ENCODE measurements at regions not wholly inside any gene's neighbourhood (a gene's known extent, or its start where the extent isn't known, plus 50 kb on each side); places are given as distances from the start of the nearest gene placed in this dataset.

DNA sequence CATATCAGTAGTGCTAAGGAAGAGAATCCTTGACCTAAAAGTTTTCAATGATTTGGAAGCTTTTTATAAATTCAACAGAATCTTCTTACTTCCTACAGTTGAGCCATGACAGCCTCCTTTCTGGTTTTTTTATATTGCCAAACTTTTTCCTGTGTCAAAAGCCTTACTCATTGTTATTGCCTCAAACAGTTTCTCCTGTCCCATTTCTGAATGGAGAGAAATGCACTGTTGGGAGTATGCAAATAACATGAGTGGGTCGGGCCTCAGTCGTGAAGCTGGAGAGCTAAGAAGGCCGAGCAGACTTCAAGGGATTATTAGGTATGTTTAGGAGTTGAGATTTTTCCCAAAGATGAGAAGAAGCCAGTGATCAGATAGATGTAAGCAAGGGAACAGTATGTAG is 766.4 kb upstream of the KLHL1 start:
- peak overlapping the region; percentile 62 to 67 for H3K27ac ChIP-seq (ENCODE audit: insufficient read depth in 1 of 2, low read depth in 1 of 2, low read length in 2 of 2, poor library complexity in 1 of 2, severe bottlenecking in 2 of 2)
- H3K36me3 ChIP-seq (ENCODE audit: control insufficient read depth in 4 of 4, insufficient read depth in 4 of 4, low read length in 3 of 4): no peaks in the 10 kb centered on the region
- H3K4me1 ChIP-seq (ENCODE audit: control extremely low read depth in 1 of 4, control insufficient read depth in 4 of 4, insufficient read depth in 4 of 4, low read length in 3 of 4): peaks cover 0 to 30% (median 7%) of the 10 kb centered on the region in 4 experiments
- H3K27me3 ChIP-seq (replicated peaks in 2 of 5; ENCODE audit: control insufficient read depth in 4 of 5, insufficient read depth in 5 of 5, low read length in 4 of 5): no peaks in the 10 kb centered on the region
- WGBS (ENCODE audit: insufficient coverage): 0% methylated on average over 2 of the region's 3 CpGs
- POLR2A ChIA-PET: no interaction called here
- peak overlapping the region in 1 of 7 experiments; percentile 6 for H3K4me3 ChIP-seq (ENCODE audit: control insufficient read depth in 1 of 7, extremely low read depth in 1 of 7, insufficient read depth in 4 of 7, low read depth in 2 of 7, low read length in 6 of 7)
- CTCF ChIA-PET: interaction anchor here (1.0 to 1.1 kb wide), 2 partner anchors 8 to 32 kb away, joined by 3 to 4 read pairs; no protein-coding TSS in a partner anchor
- peaks cover 0 to 4% (median 2%) of the 10 kb centered on the region in 5 experiments for H3K9me3 ChIP-seq (ENCODE audit: control extremely low read depth in 1 of 5, control insufficient read depth in 4 of 5, insufficient read depth in 2 of 5, low read depth in 1 of 5, low read length in 4 of 5)
- DNase-seq: peak; percentile 43 to 79 (median 69)

DNA sequence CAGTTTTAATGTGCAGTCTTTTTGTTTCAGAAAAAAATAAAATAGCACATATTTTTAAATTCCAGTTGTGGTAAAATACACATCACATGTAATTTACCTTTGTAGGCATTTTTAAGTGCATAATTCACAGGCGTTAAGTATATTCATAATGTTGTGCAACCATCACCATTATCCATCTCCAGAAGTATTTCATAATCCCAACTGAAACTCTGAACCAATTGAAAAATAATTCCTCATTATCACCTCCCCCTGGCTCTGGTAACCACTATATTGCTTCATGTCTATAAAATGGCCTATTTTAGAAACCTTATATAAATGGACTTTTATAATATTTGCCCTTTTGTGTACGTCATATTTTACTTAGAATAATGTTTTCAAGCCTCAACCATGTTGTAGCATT is 756.5 kb upstream of the KLHL1 start:
- peaks cover 0 to 11% (median 2%) of the 10 kb centered on the region in 5 experiments for H3K9me3 ChIP-seq (ENCODE audit: control extremely low read depth in 1 of 5, control insufficient read depth in 4 of 5, insufficient read depth in 2 of 5, low read depth in 1 of 5, low read length in 4 of 5)
- no peaks in the 10 kb centered on the region for H3K4me1 ChIP-seq (ENCODE audit: control extremely low read depth in 1 of 4, control insufficient read depth in 4 of 4, insufficient read depth in 4 of 4, low read length in 3 of 4)
- H3K36me3 ChIP-seq (ENCODE audit: control insufficient read depth in 4 of 4, insufficient read depth in 4 of 4, low read length in 3 of 4): no peaks in the 10 kb centered on the region
- DNase-seq: no peak
- 83% methylated on average over 1 of the region's 2 CpGs for WGBS (ENCODE audit: insufficient coverage)
- POLR2A ChIA-PET: no interaction called here
- H3K4me3 ChIP-seq (ENCODE audit: control insufficient read depth in 1 of 7, extremely low read depth in 1 of 7, insufficient read depth in 4 of 7, low read depth in 2 of 7, low read length in 6 of 7): no peak overlapping the region
- no peak overlapping the region for H3K27ac ChIP-seq (ENCODE audit: insufficient read depth in 1 of 2, low read depth in 1 of 2, low read length in 2 of 2, poor library complexity in 1 of 2, severe bottlenecking in 2 of 2)
- H3K27me3 ChIP-seq (replicated peaks in 2 of 5; ENCODE audit: control insufficient read depth in 4 of 5, insufficient read depth in 5 of 5, low read length in 4 of 5): no peaks in the 10 kb centered on the region
- CTCF ChIA-PET: no interaction called here

DNA sequence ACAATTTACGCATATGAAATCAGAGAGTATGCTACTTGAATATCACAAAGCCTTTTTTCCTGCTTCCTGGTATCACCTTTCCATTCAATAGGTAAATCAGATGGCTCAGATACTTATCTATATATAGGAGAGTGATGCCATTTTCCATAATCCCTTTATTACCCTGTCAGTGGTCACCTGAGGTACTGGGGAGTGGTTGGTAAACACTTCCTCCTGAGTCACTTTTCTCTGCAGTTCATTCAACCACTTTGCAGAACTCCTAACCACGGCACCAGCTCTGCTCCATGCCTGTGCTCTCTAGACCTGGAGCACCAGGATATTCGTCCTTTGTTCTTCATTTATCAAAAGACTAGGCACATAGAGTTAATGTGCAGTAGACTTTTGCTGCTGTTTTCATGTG is 748.5 kb upstream of the KLHL1 start:
- H3K4me1 ChIP-seq (ENCODE audit: control extremely low read depth in 1 of 4, control insufficient read depth in 4 of 4, insufficient read depth in 4 of 4, low read length in 3 of 4): peaks cover 0 to 7% (median 4%) of the 10 kb centered on the region in 4 experiments
- peaks cover 0 to 11% (median 2%) of the 10 kb centered on the region in 5 experiments for H3K9me3 ChIP-seq (ENCODE audit: control extremely low read depth in 1 of 5, control insufficient read depth in 4 of 5, insufficient read depth in 2 of 5, low read depth in 1 of 5, low read length in 4 of 5)
- no peak overlapping the region for H3K4me3 ChIP-seq (ENCODE audit: control insufficient read depth in 1 of 7, extremely low read depth in 1 of 7, insufficient read depth in 4 of 7, low read depth in 2 of 7, low read length in 6 of 7)
- H3K27ac ChIP-seq (ENCODE audit: insufficient read depth in 1 of 2, low read depth in 1 of 2, low read length in 2 of 2, poor library complexity in 1 of 2, severe bottlenecking in 2 of 2): no peak overlapping the region
- H3K36me3 ChIP-seq (ENCODE audit: control insufficient read depth in 4 of 4, insufficient read depth in 4 of 4, low read length in 3 of 4): no peaks in the 10 kb centered on the region
- no CpG with 5 or more reads among the region's 3 CpGs for WGBS (ENCODE audit: insufficient coverage)
- no peaks in the 10 kb centered on the region for H3K27me3 ChIP-seq (replicated peaks in 2 of 5; ENCODE audit: control insufficient read depth in 4 of 5, insufficient read depth in 5 of 5, low read length in 4 of 5)
- CTCF ChIA-PET: no interaction called here
- DNase-seq: peak in 2 of 3 donors; percentile 38 to 54
- POLR2A ChIA-PET: no interaction called here

DNA sequence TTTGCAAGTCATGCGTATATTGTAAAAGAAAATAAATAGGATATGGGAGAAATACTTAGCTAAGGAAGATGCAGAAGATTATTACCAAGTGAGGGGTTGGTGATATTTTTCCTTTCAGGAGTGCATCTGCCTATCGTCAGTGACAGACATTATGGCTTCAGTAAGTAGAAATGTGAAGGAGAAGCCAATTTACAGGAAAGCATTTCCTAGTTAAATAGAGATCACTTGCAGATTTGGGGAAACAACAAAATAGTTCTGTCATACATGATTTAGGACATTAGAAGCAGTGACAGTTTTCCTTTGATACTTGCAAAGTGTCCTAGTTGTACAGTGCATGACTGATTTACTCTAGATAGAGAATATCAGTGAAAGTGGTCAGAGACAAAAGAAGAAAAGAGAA is 747.8 kb upstream of the KLHL1 start:
- WGBS (ENCODE audit: insufficient coverage): 100% methylated on average over 2 of the region's 2 CpGs
- ChIA-PET POLR2A (no interaction called here), CTCF (no interaction called here)
- Histone ChIP-seq H3K27me3 (replicated peaks in 2 of 5; ENCODE audit: control insufficient read depth in 4 of 5, insufficient read depth in 5 of 5, low read length in 4 of 5) (no peaks in the 10 kb centered on the region), H3K4me1 (ENCODE audit: control extremely low read depth in 1 of 4, control insufficient read depth in 4 of 4, insufficient read depth in 4 of 4, low read length in 3 of 4) (peaks cover 0 to 7% (median 4%) of the 10 kb centered on the region in 4 experiments), H3K9me3 (ENCODE audit: control extremely low read depth in 1 of 5, control insufficient read depth in 4 of 5, insufficient read depth in 2 of 5, low read depth in 1 of 5, low read length in 4 of 5) (peaks cover 0 to 6% (median 0%) of the 10 kb centered on the region in 5 experiments), H3K36me3 (ENCODE audit: control insufficient read depth in 4 of 4, insufficient read depth in 4 of 4, low read length in 3 of 4) (no peaks in the 10 kb centered on the region), H3K4me3 (ENCODE audit: control insufficient read depth in 1 of 7, extremely low read depth in 1 of 7, insufficient read depth in 4 of 7, low read depth in 2 of 7, low read length in 6 of 7) (no peak overlapping the region), H3K27ac (ENCODE audit: insufficient read depth in 1 of 2, low read depth in 1 of 2, low read length in 2 of 2, poor library complexity in 1 of 2, severe bottlenecking in 2 of 2) (no peak overlapping the region)
- no peak for DNase-seq

DNA sequence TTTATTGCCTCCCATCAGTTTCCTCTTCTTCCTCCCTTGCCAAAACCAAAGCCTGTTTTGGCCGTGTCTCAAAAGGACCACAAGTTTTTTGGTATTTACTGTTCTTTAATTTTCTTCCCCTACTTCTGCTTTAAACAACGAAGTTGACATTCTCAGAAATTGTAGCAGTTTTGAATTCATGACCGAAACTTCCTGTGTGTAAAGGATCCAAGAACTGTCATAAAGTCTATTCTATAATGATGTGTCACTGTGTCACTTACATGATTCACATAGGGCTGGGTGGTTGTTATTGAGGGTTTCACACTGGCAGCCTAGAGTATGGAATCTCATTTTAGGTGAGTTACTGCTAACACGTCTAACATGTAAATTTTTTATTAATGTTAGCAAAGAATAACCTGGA is 741.0 kb upstream of the KLHL1 start:
- H3K27ac ChIP-seq (ENCODE audit: insufficient read depth in 1 of 2, low read depth in 1 of 2, low read length in 2 of 2, poor library complexity in 1 of 2, severe bottlenecking in 2 of 2): peak overlapping the region in 1 of 2 experiments; percentile 12
- ChIA-PET POLR2A (no interaction called here), CTCF (no interaction called here)
- peak in 2 of 3 donors; percentile 68 to 78 for DNase-seq
- no peaks in the 10 kb centered on the region for H3K9me3 ChIP-seq (ENCODE audit: control extremely low read depth in 1 of 5, control insufficient read depth in 4 of 5, insufficient read depth in 2 of 5, low read depth in 1 of 5, low read length in 4 of 5)
- no peak overlapping the region for H3K4me3 ChIP-seq (ENCODE audit: control insufficient read depth in 1 of 7, extremely low read depth in 1 of 7, insufficient read depth in 4 of 7, low read depth in 2 of 7, low read length in 6 of 7)
- H3K27me3 ChIP-seq (replicated peaks in 2 of 5; ENCODE audit: control insufficient read depth in 4 of 5, insufficient read depth in 5 of 5, low read length in 4 of 5): no peaks in the 10 kb centered on the region
- peaks cover 0 to 8% (median 3%) of the 10 kb centered on the region in 4 experiments for H3K4me1 ChIP-seq (ENCODE audit: control extremely low read depth in 1 of 4, control insufficient read depth in 4 of 4, insufficient read depth in 4 of 4, low read length in 3 of 4)
- no CpG with 5 or more reads among the region's 4 CpGs for WGBS (ENCODE audit: insufficient coverage)
- H3K36me3 ChIP-seq (ENCODE audit: control insufficient read depth in 4 of 4, insufficient read depth in 4 of 4, low read length in 3 of 4): no peaks in the 10 kb centered on the region

DNA sequence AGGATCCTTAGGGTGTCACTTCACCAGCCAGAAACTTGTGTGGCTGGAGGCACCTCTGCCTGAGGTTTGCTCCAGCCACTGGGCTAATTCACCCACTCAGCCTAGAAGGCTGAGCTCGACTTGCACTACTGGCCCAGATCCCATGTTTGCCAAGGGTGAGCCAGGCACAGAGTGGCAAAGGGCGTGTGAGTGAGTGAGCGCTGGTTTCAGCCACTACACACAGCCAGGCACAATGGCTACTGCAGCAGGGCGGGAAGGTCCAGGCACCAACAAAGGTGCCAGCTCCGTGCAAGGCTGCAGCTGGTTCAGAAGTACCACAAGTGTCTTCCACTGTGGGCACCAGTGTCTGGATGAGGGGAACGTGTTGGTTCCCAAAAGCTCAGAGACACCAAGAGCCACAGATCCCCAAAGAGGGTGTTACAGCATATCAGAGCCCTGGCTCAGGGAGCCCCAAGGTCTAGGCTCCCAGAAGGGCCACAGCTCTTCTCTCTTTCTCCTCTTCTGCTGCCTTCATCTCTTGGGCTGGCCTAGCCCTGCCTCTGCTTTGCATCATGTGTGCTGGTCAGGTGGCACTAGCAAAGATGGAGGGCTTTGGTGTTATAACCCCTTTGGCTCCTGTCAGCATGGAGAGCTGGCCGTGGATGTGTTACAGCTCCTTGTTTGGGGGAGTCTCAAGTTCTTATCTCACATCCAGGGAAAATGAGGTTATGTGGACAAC is 736.3 kb upstream of the KLHL1 start:
- Histone ChIP-seq H3K36me3 (ENCODE audit: control insufficient read depth in 4 of 4, insufficient read depth in 4 of 4, low read length in 3 of 4) (no peaks in the 10 kb centered on the region), H3K27me3 (replicated peaks in 2 of 5; ENCODE audit: control insufficient read depth in 4 of 5, insufficient read depth in 5 of 5, low read length in 4 of 5) (no peaks in the 10 kb centered on the region), H3K4me1 (ENCODE audit: control extremely low read depth in 1 of 4, control insufficient read depth in 4 of 4, insufficient read depth in 4 of 4, low read length in 3 of 4) (peaks cover 0 to 6% (median 3%) of the 10 kb centered on the region in 4 experiments), H3K27ac (ENCODE audit: insufficient read depth in 1 of 2, low read depth in 1 of 2, low read length in 2 of 2, poor library complexity in 1 of 2, severe bottlenecking in 2 of 2) (no peak overlapping the region), H3K4me3 (ENCODE audit: control insufficient read depth in 1 of 7, extremely low read depth in 1 of 7, insufficient read depth in 4 of 7, low read depth in 2 of 7, low read length in 6 of 7) (no peak overlapping the region), H3K9me3 (ENCODE audit: control extremely low read depth in 1 of 5, control insufficient read depth in 4 of 5, insufficient read depth in 2 of 5, low read depth in 1 of 5, low read length in 4 of 5) (peaks cover 0 to 2% (median 0%) of the 10 kb centered on the region in 5 experiments)
- no peak for DNase-seq
- ChIA-PET CTCF (interaction anchor here (0.9 kb wide), 1 partner anchor 14 kb away, joined by 3 read pairs; no protein-coding TSS in a partner anchor), POLR2A (no interaction called here)
- 95% methylated on average over 5 of the region's 7 CpGs for WGBS (ENCODE audit: insufficient coverage)

DNA sequence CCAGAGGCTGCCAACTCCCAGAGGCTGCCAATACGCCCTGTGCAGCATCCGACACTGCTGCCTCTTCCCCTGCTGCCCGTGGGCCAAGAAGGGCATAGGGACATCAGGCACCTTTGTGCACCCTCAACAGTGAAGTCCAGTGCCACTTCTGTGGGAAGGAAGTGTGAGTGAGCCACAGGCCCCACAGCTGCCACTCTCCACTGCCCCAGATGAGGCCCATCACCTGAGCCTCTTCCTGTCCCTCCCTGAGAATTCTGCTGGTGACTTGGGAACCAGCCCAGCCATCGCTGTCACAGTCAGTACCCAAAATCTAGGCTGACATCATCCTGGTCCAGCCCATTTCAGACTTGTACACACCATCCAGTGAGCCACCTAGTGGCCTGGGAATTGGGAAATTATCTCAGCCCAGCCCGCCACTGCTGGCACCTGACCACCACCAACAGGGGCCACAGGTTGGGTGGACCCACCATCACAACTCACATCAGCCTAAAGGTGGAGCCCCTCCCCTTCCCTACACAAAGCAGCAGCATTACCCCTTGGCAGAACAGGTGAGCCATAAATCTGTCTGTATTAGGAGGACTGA is 733.9 kb upstream of the KLHL1 start:
- no peak for DNase-seq
- CTCF ChIA-PET: interaction anchor here (1.1 kb wide), 1 partner anchor 32 kb away, joined by 4 read pairs; no protein-coding TSS in a partner anchor
- H3K36me3 ChIP-seq (ENCODE audit: control insufficient read depth in 4 of 4, insufficient read depth in 4 of 4, low read length in 3 of 4): no peaks in the 10 kb centered on the region
- POLR2A ChIA-PET: no interaction called here
- peaks cover 0 to 2% (median 0%) of the 10 kb centered on the region in 5 experiments for H3K9me3 ChIP-seq (ENCODE audit: control extremely low read depth in 1 of 5, control insufficient read depth in 4 of 5, insufficient read depth in 2 of 5, low read depth in 1 of 5, low read length in 4 of 5)
- H3K4me3 ChIP-seq (ENCODE audit: control insufficient read depth in 1 of 7, extremely low read depth in 1 of 7, insufficient read depth in 4 of 7, low read depth in 2 of 7, low read length in 6 of 7): no peak overlapping the region
- no peaks in the 10 kb centered on the region for H3K27me3 ChIP-seq (replicated peaks in 2 of 5; ENCODE audit: control insufficient read depth in 4 of 5, insufficient read depth in 5 of 5, low read length in 4 of 5)
- no peaks in the 10 kb centered on the region for H3K4me1 ChIP-seq (ENCODE audit: control extremely low read depth in 1 of 4, control insufficient read depth in 4 of 4, insufficient read depth in 4 of 4, low read length in 3 of 4)
- 97% methylated on average over 4 of the region's 5 CpGs for WGBS (ENCODE audit: insufficient coverage)
- H3K27ac ChIP-seq (ENCODE audit: insufficient read depth in 1 of 2, low read depth in 1 of 2, low read length in 2 of 2, poor library complexity in 1 of 2, severe bottlenecking in 2 of 2): no peak overlapping the region
